GM12801 (cell line): ENCODE measurements at regions not wholly inside any gene's neighbourhood (a gene's known extent, or its start where the extent isn't known, plus 50 kb on each side); places are given as distances from the start of the nearest gene placed in this dataset.

Experiments used
- CTCF ChIP-seq: IDR thresholded peaks from one replicate; pipeline ENCODE4 v1.5.1; 2011; ENCODE audit warnings: control low read depth; ENCODE audit not compliant: insufficient read length; ENCODE audit errors: extremely low read depth

GRCh38 chr13:107811233-107812013 is 403.9 kb downstream of the LIG4 start:
- TF ChIP-seq CTCF, result no peak

GRCh38 chr13:107809125-107809524 is 406.2 kb downstream of the LIG4 start:
- no peak for TF ChIP-seq CTCF

- TF ChIP-seq CTCF, result no peak
Measured at GRCh38 chr13:107808389-107808788, 406.9 kb downstream of the LIG4 start.

- no peak for TF ChIP-seq CTCF
Measured at GRCh38 chr13:107807306-107808073, 407.8 kb downstream of the LIG4 start.

- no peak for TF ChIP-seq CTCF
Measured at GRCh38 chr13:107806726-107807125, 408.6 kb downstream of the LIG4 start.

- no peak for TF ChIP-seq CTCF
Measured at GRCh38 chr13:107803822-107804495, 411.4 kb downstream of the LIG4 start.

GRCh38 chr13:107801621-107802020 is 413.7 kb downstream of the LIG4 start:
- TF ChIP-seq CTCF, result no peak
